Right cardiac atrium (tissue), 5 donors: ENCODE measurements at regions not wholly inside any gene's neighbourhood (a gene's known extent, or its start where the extent isn't known, plus 50 kb on each side); places are given as distances from the start of the nearest gene placed in this dataset.

Experiments
- ATAC-seq, 2 donors: fragments of 200-7000 bp; cut with Tn5 transposase; one replicate each; pipeline versions ENCODE4 v1.8.0 to v1.9.1; 2020; ENCODE audit warnings: moderate library complexity in 2 of 2, mild to moderate bottlenecking in 1 of 2
- DNase-seq, 3 donors: peaks; one replicate each; pipeline ENCODE4 v3.0.0-alpha.2; 2020
- H3K27ac ChIP-seq: one replicate; pipeline ENCODE4 v1.5.1; 2013; ENCODE audit warnings: mild to moderate bottlenecking, low read length, control low read depth, moderate library complexity
- H3K27me3 ChIP-seq: one replicate; pipeline ENCODE4 v1.6.1; 2013; ENCODE audit not compliant: control insufficient read depth, insufficient read depth
- H3K4me1 ChIP-seq: one replicate; pipeline ENCODE4 v1.6.1; 2013; ENCODE audit warnings: low read length; ENCODE audit not compliant: control insufficient read depth, insufficient read depth
- H3K4me3 ChIP-seq: one replicate; pipeline ENCODE4 v1.5.1; 2013; ENCODE audit warnings: low read length, control low read depth
- H3K9me3 ChIP-seq: one replicate; pipeline ENCODE4 v1.6.1; 2013; ENCODE audit warnings: low read length; ENCODE audit not compliant: control insufficient read depth
- WGBS: extraction: QIAGEN DNeasy Blood & Tissue Kit; methylation state at CpG from one replicate; pipeline ENCODE4 v1.1.7; 2013; 5-methylcytosine and 5-hydroxymethylcytosine counted together
- intact Hi-C, 4 donors: fragments of 100-400 bp; cut with DNase I; formaldehyde crosslinking; loops; one replicate each; pipeline versions ENCODE4 v1.11.0 to v1.14.0; 2022 to 2023
- donor health status: healthy with polysubstance abuse.
- donor health status: DM: no; HTN: yes; CAD: no.
- donor health status: DM: no; HTN: no; CAD: no.
- donor health status: DM: no; HTN: yes; CAD: no; lungs with severe emphysema.
- donor health status: DM: yes; HTN: yes; CAD: no.

- H3K27me3 ChIP-seq: no peaks in the 10 kb centered on the region
- no peak overlapping the region for H3K4me3 ChIP-seq
- H3K4me1 ChIP-seq: no peaks in the 10 kb centered on the region
- ATAC-seq (no peak), DNase-seq (no peak)
- intact Hi-C loops: no loop called here
- no peak overlapping the region for H3K27ac ChIP-seq
- WGBS: 13% methylated on average over 4 of the region's 4 CpGs
- H3K9me3 ChIP-seq: no peaks in the 10 kb centered on the region
Measured at GRCh38 chr4:84378983-84379382, 120.1 kb downstream of the NKX6-1 start.

GRCh38 chr4:84378356-84378755, 120.7 kb downstream of the NKX6-1 start:
- Histone ChIP-seq H3K27me3 (no peaks in the 10 kb centered on the region), H3K4me1 (no peaks in the 10 kb centered on the region), H3K27ac (no peak overlapping the region), H3K9me3 (no peaks in the 10 kb centered on the region), H3K4me3 (no peak overlapping the region)
- DNase-seq (no peak), ATAC-seq (no peak)
- intact Hi-C loops: no loop called here
- WGBS: 52% methylated on average over 5 of the region's 5 CpGs

- no peak overlapping the region for H3K4me3 ChIP-seq
- 95% methylated on average over 2 of the region's 2 CpGs for WGBS
- no peak overlapping the region for H3K27ac ChIP-seq
- H3K27me3 ChIP-seq: no peaks in the 10 kb centered on the region
- H3K9me3 ChIP-seq: no peaks in the 10 kb centered on the region
- no peaks in the 10 kb centered on the region for H3K4me1 ChIP-seq
- intact Hi-C loops: no loop called here
- no peak for ATAC-seq
- DNase-seq: no peak
Measured at GRCh38 chr4:84366907-84367306, 132.2 kb downstream of the NKX6-1 start.

GRCh38 chr4:84366161-84366560, 132.9 kb downstream of the NKX6-1 start:
- H3K27me3 ChIP-seq: no peaks in the 10 kb centered on the region
- DNase-seq (no peak), ATAC-seq (no peak)
- intact Hi-C loops: no loop called here
- no peaks in the 10 kb centered on the region for H3K4me1 ChIP-seq
- H3K4me3 ChIP-seq: no peak overlapping the region
- no peak overlapping the region for H3K27ac ChIP-seq
- H3K9me3 ChIP-seq: no peaks in the 10 kb centered on the region
- 56% methylated on average over 3 of the region's 3 CpGs for WGBS

- no peak overlapping the region for H3K27ac ChIP-seq
- DNase-seq: no peak
- H3K4me1 ChIP-seq: no peaks in the 10 kb centered on the region
- intact Hi-C loops: no loop called here
- 71% methylated on average over 10 of the region's 10 CpGs for WGBS
- ATAC-seq: no peak
- no peaks in the 10 kb centered on the region for H3K27me3 ChIP-seq
- H3K4me3 ChIP-seq: no peak overlapping the region
- no peaks in the 10 kb centered on the region for H3K9me3 ChIP-seq
Measured at GRCh38 chr4:84362896-84363655, 136.0 kb downstream of the NKX6-1 start.

- no peak for ATAC-seq
Measured at GRCh38 chr4:84342161-84342560, 156.9 kb downstream of the NKX6-1 start.

GRCh38 chr4:84341559-84341958, 157.5 kb downstream of the NKX6-1 start:
- no peak for DNase-seq
- H3K4me1 ChIP-seq: no peaks in the 10 kb centered on the region
- no peak overlapping the region for H3K27ac ChIP-seq
- intact Hi-C loops: no loop called here
- H3K9me3 ChIP-seq: no peaks in the 10 kb centered on the region
- H3K4me3 ChIP-seq: no peak overlapping the region
- H3K27me3 ChIP-seq: no peaks in the 10 kb centered on the region
- ATAC-seq: no peak

More at GRCh38 chr4:84342161-84342560, 156.9 kb downstream of the NKX6-1 start:
- Histone ChIP-seq H3K9me3 (no peaks in the 10 kb centered on the region), H3K27me3 (no peaks in the 10 kb centered on the region), H3K4me1 (no peaks in the 10 kb centered on the region), H3K4me3 (no peak overlapping the region), H3K27ac (no peak overlapping the region)
- DNase-seq: no peak
- intact Hi-C loops: no loop called here
- 64% methylated on average over 3 of the region's 3 CpGs for WGBS

GRCh38 chr4:84338367-84338766, 160.7 kb downstream of the NKX6-1 start:
- Histone ChIP-seq H3K27ac (no peak overlapping the region), H3K27me3 (no peaks in the 10 kb centered on the region), H3K4me1 (no peaks in the 10 kb centered on the region), H3K4me3 (no peak overlapping the region), H3K9me3 (no peaks in the 10 kb centered on the region)
- WGBS: 74% methylated on average over 5 of the region's 5 CpGs
- intact Hi-C loops: no loop called here
- ATAC-seq: no peak
- DNase-seq: no peak

GRCh38 chr4:84336964-84337705, 162.0 kb downstream of the NKX6-1 start:
- Histone ChIP-seq H3K4me3 (no peak overlapping the region), H3K9me3 (no peaks in the 10 kb centered on the region), H3K4me1 (no peaks in the 10 kb centered on the region), H3K27ac (no peak overlapping the region), H3K27me3 (no peaks in the 10 kb centered on the region)
- intact Hi-C loops: no loop called here
- WGBS: 64% methylated on average over 3 of the region's 3 CpGs
- DNase-seq: no peak
- ATAC-seq: no peak

- Histone ChIP-seq H3K9me3 (no peaks in the 10 kb centered on the region), H3K4me1 (no peaks in the 10 kb centered on the region), H3K27me3 (no peaks in the 10 kb centered on the region), H3K4me3 (no peak overlapping the region), H3K27ac (no peak overlapping the region)
- DNase-seq (no peak), ATAC-seq (no peak)
- intact Hi-C loops: no loop called here
Measured at GRCh38 chr4:84327526-84327925, 171.6 kb downstream of the NKX6-1 start.

- H3K9me3 ChIP-seq: no peaks in the 10 kb centered on the region
- no peak overlapping the region for H3K4me3 ChIP-seq
- intact Hi-C loops: no loop called here
- no peak overlapping the region for H3K27ac ChIP-seq
- WGBS: 73% methylated on average over 2 of the region's 2 CpGs
- H3K4me1 ChIP-seq: no peaks in the 10 kb centered on the region
- ATAC-seq: no peak
- no peaks in the 10 kb centered on the region for H3K27me3 ChIP-seq
- DNase-seq: no peak
Measured at GRCh38 chr4:84325625-84326024, 173.5 kb downstream of the NKX6-1 start.
